HG03432 (cell line): ENCODE measurements at regions not wholly inside any gene's neighbourhood (a gene's known extent, or its start where the extent isn't known, plus 50 kb on each side); places are given as distances from the start of the nearest gene placed in this dataset.
"Not testable (repeated sequence)": the region's sequence is repeated elsewhere in the genome, so short reads cannot be mapped to it uniquely, and the experiment has no call there.

Experiments used
- ATAC-seq: cut with Tn5 transposase; IDR thresholded peaks from one replicate; pipeline ENCODE4 v1.9.1; 2021; ENCODE audit warnings: mild to moderate bottlenecking, moderate library complexity; ENCODE audit not compliant: unreplicated experiment

- ATAC-seq = no peak
Observed at GRCh38 chr3:140752499-140752898, 74.6 kb downstream of the TRIM42 start.

GRCh38 chr3:140753865-140754754 lies 76.2 kb downstream of the TRIM42 start:
- peak; percentile 71 for ATAC-seq

GRCh38 chr3:140754936-140755335 lies 77.1 kb downstream of the TRIM42 start:
- ATAC-seq = no peak

GRCh38 chr3:140756240-140757016 lies 78.6 kb downstream of the TRIM42 start:
- peak; percentile 63 for ATAC-seq

- ATAC-seq = no peak
Observed at GRCh38 chr3:140758791-140759444, 81.1 kb downstream of the TRIM42 start.

GRCh38 chr3:140760324-140761075 lies 82.6 kb downstream of the TRIM42 start:
- ATAC-seq = no peak

- no peak for ATAC-seq
Observed at GRCh38 chr3:140761076-140761639, 83.3 kb downstream of the TRIM42 start.

GRCh38 chr3:140762746-140763145 lies 84.9 kb downstream of the TRIM42 start:
- no peak for ATAC-seq

- ATAC-seq = no peak
Observed at GRCh38 chr3:140763532-140763931, 85.7 kb downstream of the TRIM42 start.

- no peak for ATAC-seq
Observed at GRCh38 chr3:140765246-140765645, 87.4 kb downstream of the TRIM42 start.

- peak; percentile 55 for ATAC-seq
Observed at GRCh38 chr3:140766465-140766864, 88.6 kb downstream of the TRIM42 start.

GRCh38 chr3:140767566-140767965 lies 89.7 kb downstream of the TRIM42 start:
- no peak for ATAC-seq

- ATAC-seq = no peak
Observed at GRCh38 chr3:140768941-140769340, 91.1 kb downstream of the TRIM42 start.

- ATAC-seq = no peak
Observed at GRCh38 chr3:140769951-140770350, 92.1 kb downstream of the TRIM42 start.

GRCh38 chr3:140770977-140771667 lies 93.3 kb downstream of the TRIM42 start:
- no peak for ATAC-seq

- ATAC-seq = no peak
Observed at GRCh38 chr3:140777631-140778233, 99.9 kb downstream of the TRIM42 start.

GRCh38 chr3:140791368-140791767 lies 113.5 kb downstream of the TRIM42 start:
- no peak for ATAC-seq

GRCh38 chr3:140794507-140794906 lies 116.6 kb downstream of the TRIM42 start:
- ATAC-seq = no peak

GRCh38 chr3:140802898-140803297 lies 125.0 kb downstream of the TRIM42 start:
- not testable (repeated sequence) for ATAC-seq
